Liver (tissue), 8 donors: ENCODE measurements at regions not wholly inside any gene's neighbourhood (a gene's known extent, or its start where the extent isn't known, plus 50 kb on each side); places are given as distances from the start of the nearest gene placed in this dataset.

ENCODE experiments used
- DNase-seq: peaks from one replicate; pipeline ENCODE4 v3.0.0-alpha.2; 2017; ENCODE audit warnings: low spot score
- H3K27ac ChIP-seq, 2 donors: one replicate each; pipeline ENCODE4 v1.7.0; 2013; ENCODE audit warnings: inconsistent platforms in 2 of 2, low read length in 2 of 2, control low read depth in 1 of 2, low read depth in 1 of 2, mild to moderate bottlenecking in 1 of 2
- H3K27me3 ChIP-seq, 4 donors: one replicate each; pipeline versions ENCODE4 v1.6.1 to v1.7.0; 2013; ENCODE audit warnings: low read length in 3 of 4, inconsistent platforms in 1 of 4, mild to moderate bottlenecking in 1 of 4, moderate library complexity in 1 of 4; ENCODE audit not compliant: control insufficient read depth in 4 of 4, insufficient read depth in 4 of 4
- H3K36me3 ChIP-seq, 4 donors: one replicate each; pipeline versions ENCODE4 v1.6.1 to v1.7.0; 2013; ENCODE audit warnings: low read length in 3 of 4, mild to moderate bottlenecking in 3 of 4, low read depth in 1 of 4, moderate library complexity in 1 of 4; ENCODE audit not compliant: control insufficient read depth in 4 of 4, insufficient read depth in 3 of 4
- H3K4me1 ChIP-seq, 4 donors: one replicate each; pipeline versions ENCODE4 v1.6.1 to v1.7.0; 2013; ENCODE audit warnings: low read length in 3 of 4, mild to moderate bottlenecking in 3 of 4, moderate library complexity in 1 of 4; ENCODE audit not compliant: control insufficient read depth in 4 of 4, insufficient read depth in 4 of 4
- H3K4me3 ChIP-seq, 3 donors: one replicate each; pipeline versions ENCODE4 v1.6.1 to v1.7.0; 2013; ENCODE audit warnings: low read length in 3 of 3, control low read depth in 1 of 3, low read depth in 1 of 3, mild to moderate bottlenecking in 1 of 3
- H3K9ac ChIP-seq, 2 donors: one replicate each; pipeline ENCODE4 v1.7.0; 2013; ENCODE audit warnings: low read length in 2 of 2, mild to moderate bottlenecking in 2 of 2, moderate library complexity in 2 of 2, control low read depth in 1 of 2, low read depth in 1 of 2
- H3K9me3 ChIP-seq, 4 donors: one replicate each; pipeline versions ENCODE4 v1.6.1 to v1.7.0; 2013; ENCODE audit warnings: low read length in 3 of 4; ENCODE audit not compliant: control insufficient read depth in 4 of 4
- ATF3 ChIP-seq: IDR thresholded peaks from 2 replicates; pipeline ENCODE4 v1.6.1; 2016; ENCODE audit warnings: antibody characterized with exemption
- CTCF ChIP-seq: fragments of 150-350 bp; IDR thresholded peaks from 2 replicates; pipeline ENCODE4 v1.5.1; 2017; ENCODE audit warnings: improper control_type of control experiment, low read depth, low read length; ENCODE audit not compliant: missing input control
- EGR1 ChIP-seq, 2 donors: IDR thresholded peaks; 2 replicates each; pipeline ENCODE4 v1.6.1; 2016 to 2018; ENCODE audit warnings: antibody characterized with exemption in 2 of 2, low read depth in 2 of 2
- FOXA1 ChIP-seq: IDR thresholded peaks from 2 replicates; pipeline ENCODE4 v1.6.1; 2016; ENCODE audit warnings: antibody characterized with exemption
- FOXA2 ChIP-seq: IDR thresholded peaks from 2 replicates; pipeline ENCODE4 v1.6.1; 2016; ENCODE audit warnings: antibody characterized with exemption
- GABPA ChIP-seq, 2 donors: IDR thresholded peaks in 1 of 2; conservative IDR thresholded peaks in 1 of 2; 2 replicates each; pipeline ENCODE4 v1.6.1; 2016; ENCODE audit warnings: antibody characterized with exemption in 2 of 2, mild to moderate bottlenecking in 1 of 2, moderate library complexity in 1 of 2
- HNF4A ChIP-seq, 2 donors: conservative IDR thresholded peaks; 2 replicates each; pipeline ENCODE4 v1.6.1; 2016; ENCODE audit warnings: antibody characterized with exemption in 2 of 2, mild to moderate bottlenecking in 2 of 2
- HNF4G ChIP-seq: IDR thresholded peaks from 2 replicates; pipeline ENCODE4 v1.6.1; 2016; ENCODE audit warnings: antibody characterized with exemption
- JUND ChIP-seq, 2 donors: IDR thresholded peaks; 2 replicates each; pipeline ENCODE4 v1.6.1; 2016; ENCODE audit warnings: antibody characterized with exemption in 2 of 2
- NR2F2 ChIP-seq: IDR thresholded peaks from 2 replicates; pipeline ENCODE4 v1.6.1; 2016; ENCODE audit warnings: antibody characterized with exemption
- RAD21 ChIP-seq, 2 donors: IDR thresholded peaks; 2 replicates each; pipeline ENCODE4 v1.6.1; 2016; ENCODE audit warnings: antibody characterized with exemption in 2 of 2, mild to moderate bottlenecking in 2 of 2
- RXRA ChIP-seq, 2 donors: IDR thresholded peaks; 2 replicates each; pipeline ENCODE4 v1.6.1; 2017 to 2018; ENCODE audit warnings: antibody characterized with exemption in 2 of 2, mild to moderate bottlenecking in 1 of 2
- SP1 ChIP-seq: IDR thresholded peaks from 2 replicates; pipeline ENCODE4 v1.6.1; 2018; ENCODE audit warnings: antibody characterized with exemption, mild to moderate bottlenecking
- TAF1 ChIP-seq: conservative IDR thresholded peaks from 2 replicates; pipeline ENCODE4 v1.6.1; 2016; ENCODE audit warnings: antibody characterized with exemption, mild to moderate bottlenecking
- YY1 ChIP-seq: IDR thresholded peaks from 2 replicates; pipeline ENCODE4 v1.6.1; 2016; ENCODE audit warnings: antibody characterized with exemption, mild to moderate bottlenecking
- WGBS: extraction: QIAGEN DNeasy Blood & Tissue Kit; methylation state at CpG from one replicate; pipeline ENCODE4 v1.1.7; 2013; 5-methylcytosine and 5-hydroxymethylcytosine counted together
- TF ChIP-seq, protein P1 (sequence below): IDR thresholded peaks from 2 replicates; pipeline ENCODE4 v1.6.1; 2016; ENCODE audit warnings: antibody characterized with exemption
- TF ChIP-seq, protein P2 (sequence below): IDR thresholded peaks from 2 replicates; pipeline ENCODE4 v1.6.1; 2016; ENCODE audit warnings: antibody characterized with exemption
- TF ChIP-seq, protein P3 (sequence below): IDR thresholded peaks from 2 replicates; pipeline ENCODE4 v1.6.1; 2016; ENCODE audit warnings: antibody characterized with exemption, mild to moderate bottlenecking
- donor health status: healthy.
- donor health status: healthy.
- donor health status: healthy.
- donor health status: healthy.
- donor health status: healthy.

GRCh38 chr20:41888434-41888833 lies 270.3 kb upstream of the CHD6 start:
- Histone ChIP-seq H3K9ac (no peak overlapping the region), H3K4me3 (no peak overlapping the region), H3K27me3 (peaks cover 0 to 14% (median 3%) of the 10 kb centered on the region in 4 donors), H3K36me3 (no peaks in the 10 kb centered on the region), H3K4me1 (no peaks in the 10 kb centered on the region), H3K27ac (no peak overlapping the region), H3K9me3 (no peaks in the 10 kb centered on the region)
- DNase-seq: no peak
- WGBS: 83% methylated on average over 8 of the region's 8 CpGs
- TF ChIP-seq NR2F2 (no peak), RAD21 (IDR thresholded peaks at IDR 0.05) (no peak), YY1 (no peak)

GRCh38 chr20:41887500-41887899 lies 269.3 kb upstream of the CHD6 start:
- peaks cover 0 to 14% (median 3%) of the 10 kb centered on the region in 4 donors for H3K27me3 ChIP-seq
- TF ChIP-seq JUND (IDR thresholded peaks at IDR 0.05): no peak
- no peak for TF ChIP-seq NR2F2
- no peak for TF ChIP-seq YY1
- TF ChIP-seq HNF4A (conservative IDR thresholded peaks at IDR 0.05): no peak
- TF ChIP-seq EGR1 (IDR thresholded peaks at IDR 0.05; ENCODE audit: low read depth in 2 of 2): no peak
- TF ChIP-seq, protein P1, sequence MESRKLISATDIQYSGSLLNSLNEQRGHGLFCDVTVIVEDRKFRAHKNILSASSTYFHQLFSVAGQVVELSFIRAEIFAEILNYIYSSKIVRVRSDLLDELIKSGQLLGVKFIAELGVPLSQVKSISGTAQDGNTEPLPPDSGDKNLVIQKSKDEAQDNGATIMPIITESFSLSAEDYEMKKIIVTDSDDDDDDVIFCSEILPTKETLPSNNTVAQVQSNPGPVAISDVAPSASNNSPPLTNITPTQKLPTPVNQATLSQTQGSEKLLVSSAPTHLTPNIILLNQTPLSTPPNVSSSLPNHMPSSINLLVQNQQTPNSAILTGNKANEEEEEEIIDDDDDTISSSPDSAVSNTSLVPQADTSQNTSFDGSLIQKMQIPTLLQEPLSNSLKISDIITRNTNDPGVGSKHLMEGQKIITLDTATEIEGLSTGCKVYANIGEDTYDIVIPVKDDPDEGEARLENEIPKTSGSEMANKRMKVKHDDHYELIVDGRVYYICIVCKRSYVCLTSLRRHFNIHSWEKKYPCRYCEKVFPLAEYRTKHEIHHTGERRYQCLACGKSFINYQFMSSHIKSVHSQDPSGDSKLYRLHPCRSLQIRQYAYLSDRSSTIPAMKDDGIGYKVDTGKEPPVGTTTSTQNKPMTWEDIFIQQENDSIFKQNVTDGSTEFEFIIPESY: no peak
- TF ChIP-seq SP1: no peak
- no peak for TF ChIP-seq FOXA2
- no peak for TF ChIP-seq TAF1
- no peak for TF ChIP-seq HNF4G
- no peak for TF ChIP-seq RXRA (IDR thresholded peaks at IDR 0.05)
- no peak for TF ChIP-seq GABPA (IDR thresholded peaks at IDR 0.05 in 1 of 2, conservative IDR thresholded peaks at IDR 0.05 in 1 of 2)
- no peak for TF ChIP-seq ATF3
- TF ChIP-seq, protein P2, sequence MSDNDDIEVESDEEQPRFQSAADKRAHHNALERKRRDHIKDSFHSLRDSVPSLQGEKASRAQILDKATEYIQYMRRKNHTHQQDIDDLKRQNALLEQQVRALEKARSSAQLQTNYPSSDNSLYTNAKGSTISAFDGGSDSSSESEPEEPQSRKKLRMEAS: no peak
- TF ChIP-seq, protein P3, sequence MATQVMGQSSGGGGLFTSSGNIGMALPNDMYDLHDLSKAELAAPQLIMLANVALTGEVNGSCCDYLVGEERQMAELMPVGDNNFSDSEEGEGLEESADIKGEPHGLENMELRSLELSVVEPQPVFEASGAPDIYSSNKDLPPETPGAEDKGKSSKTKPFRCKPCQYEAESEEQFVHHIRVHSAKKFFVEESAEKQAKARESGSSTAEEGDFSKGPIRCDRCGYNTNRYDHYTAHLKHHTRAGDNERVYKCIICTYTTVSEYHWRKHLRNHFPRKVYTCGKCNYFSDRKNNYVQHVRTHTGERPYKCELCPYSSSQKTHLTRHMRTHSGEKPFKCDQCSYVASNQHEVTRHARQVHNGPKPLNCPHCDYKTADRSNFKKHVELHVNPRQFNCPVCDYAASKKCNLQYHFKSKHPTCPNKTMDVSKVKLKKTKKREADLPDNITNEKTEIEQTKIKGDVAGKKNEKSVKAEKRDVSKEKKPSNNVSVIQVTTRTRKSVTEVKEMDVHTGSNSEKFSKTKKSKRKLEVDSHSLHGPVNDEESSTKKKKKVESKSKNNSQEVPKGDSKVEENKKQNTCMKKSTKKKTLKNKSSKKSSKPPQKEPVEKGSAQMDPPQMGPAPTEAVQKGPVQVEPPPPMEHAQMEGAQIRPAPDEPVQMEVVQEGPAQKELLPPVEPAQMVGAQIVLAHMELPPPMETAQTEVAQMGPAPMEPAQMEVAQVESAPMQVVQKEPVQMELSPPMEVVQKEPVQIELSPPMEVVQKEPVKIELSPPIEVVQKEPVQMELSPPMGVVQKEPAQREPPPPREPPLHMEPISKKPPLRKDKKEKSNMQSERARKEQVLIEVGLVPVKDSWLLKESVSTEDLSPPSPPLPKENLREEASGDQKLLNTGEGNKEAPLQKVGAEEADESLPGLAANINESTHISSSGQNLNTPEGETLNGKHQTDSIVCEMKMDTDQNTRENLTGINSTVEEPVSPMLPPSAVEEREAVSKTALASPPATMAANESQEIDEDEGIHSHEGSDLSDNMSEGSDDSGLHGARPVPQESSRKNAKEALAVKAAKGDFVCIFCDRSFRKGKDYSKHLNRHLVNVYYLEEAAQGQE: no peak
- TF ChIP-seq FOXA1: no peak
- TF ChIP-seq CTCF: no peak
- no peak for TF ChIP-seq RAD21 (IDR thresholded peaks at IDR 0.05)
- H3K9ac ChIP-seq: no peak overlapping the region
- no peak for DNase-seq
- H3K4me1 ChIP-seq: no peaks in the 10 kb centered on the region
- no peak overlapping the region for H3K27ac ChIP-seq
- H3K4me3 ChIP-seq: no peak overlapping the region
- 77% methylated on average over 8 of the region's 8 CpGs for WGBS
- no peaks in the 10 kb centered on the region for H3K36me3 ChIP-seq
- no peaks in the 10 kb centered on the region for H3K9me3 ChIP-seq
